HUES48 (cell line): ENCODE measurements at regions not wholly inside any gene's neighbourhood (a gene's known extent, or its start where the extent isn't known, plus 50 kb on each side); places are given as distances from the start of the nearest gene placed in this dataset.

Experiments
- H3K27ac ChIP-seq: one replicate; pipeline ENCODE4 v1.7.0; 2013; ENCODE audit warnings: low read depth, low read length, inconsistent platforms
- H3K27me3 ChIP-seq: 2 replicates; pipeline ENCODE4 v1.6.1; 2013; ENCODE audit warnings: mild to moderate bottlenecking, low read length; ENCODE audit not compliant: control insufficient read depth, insufficient read depth
- H3K36me3 ChIP-seq: 2 replicates; pipeline ENCODE4 v1.6.1; 2013; ENCODE audit warnings: low read length; ENCODE audit not compliant: control insufficient read depth, insufficient read depth
- H3K4me1 ChIP-seq: 2 replicates; pipeline ENCODE4 v1.6.1; 2013; ENCODE audit warnings: mild to moderate bottlenecking, low read length; ENCODE audit not compliant: control insufficient read depth, insufficient read depth
- H3K4me3 ChIP-seq: 2 replicates; pipeline ENCODE4 v1.5.1; 2013; ENCODE audit warnings: mild to moderate bottlenecking, low read depth, low read length
- H3K9ac ChIP-seq: 2 replicates; pipeline ENCODE4 v1.6.1; 2013; ENCODE audit warnings: mild to moderate bottlenecking, low read depth, low read length, moderate library complexity
- H3K9me3 ChIP-seq: 2 replicates; pipeline ENCODE4 v1.6.1; 2013; ENCODE audit warnings: low read length; ENCODE audit not compliant: control insufficient read depth, insufficient read depth

DNA sequence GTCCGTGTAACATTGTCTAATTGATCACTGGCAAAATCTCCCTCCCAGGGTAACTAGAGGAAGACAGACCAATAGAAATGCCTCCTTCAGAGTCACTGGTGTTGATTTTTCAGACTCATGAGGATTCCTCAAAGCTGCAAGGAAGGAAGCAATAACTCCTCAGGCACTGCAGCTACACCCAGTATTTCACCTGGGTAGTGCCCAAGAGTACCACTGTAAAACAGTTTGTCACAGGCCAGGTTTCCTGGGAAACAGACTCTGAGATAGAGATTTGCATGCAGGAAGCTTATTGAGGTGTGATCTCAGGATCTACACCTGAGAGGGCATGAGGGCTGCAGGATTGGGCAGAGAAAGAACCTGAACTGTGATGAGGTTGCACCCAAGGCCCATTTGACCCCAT lies 240.7 kb upstream of the ATP6AP2 start:
- Histone ChIP-seq H3K9me3 (peaks cover 24% of the 10 kb centered on the region), H3K4me1 (no peaks in the 10 kb centered on the region), H3K27ac (no peak overlapping the region), H3K27me3 (no peaks in the 10 kb centered on the region), H3K36me3 (no peaks in the 10 kb centered on the region), H3K4me3 (no peak overlapping the region), H3K9ac (no peak overlapping the region)

GRCh38 chrX:40333344-40333743 lies 235.6 kb upstream of the BCOR start:
- H3K4me1 ChIP-seq = no peaks in the 10 kb centered on the region
- H3K27me3 ChIP-seq = no peaks in the 10 kb centered on the region
- H3K36me3 ChIP-seq = no peaks in the 10 kb centered on the region
- H3K4me3 ChIP-seq = no peak overlapping the region
- no peak overlapping the region for H3K27ac ChIP-seq
- H3K9me3 ChIP-seq = peaks cover 9% of the 10 kb centered on the region
- no peak overlapping the region for H3K9ac ChIP-seq

GRCh38 chrX:40331762-40332161 lies 234.0 kb upstream of the BCOR start:
- no peak overlapping the region for H3K27ac ChIP-seq
- H3K9me3 ChIP-seq = peaks cover 14% of the 10 kb centered on the region
- no peak overlapping the region for H3K9ac ChIP-seq
- no peak overlapping the region for H3K4me3 ChIP-seq
- H3K4me1 ChIP-seq = no peaks in the 10 kb centered on the region
- no peaks in the 10 kb centered on the region for H3K27me3 ChIP-seq
- H3K36me3 ChIP-seq = no peaks in the 10 kb centered on the region

DNA sequence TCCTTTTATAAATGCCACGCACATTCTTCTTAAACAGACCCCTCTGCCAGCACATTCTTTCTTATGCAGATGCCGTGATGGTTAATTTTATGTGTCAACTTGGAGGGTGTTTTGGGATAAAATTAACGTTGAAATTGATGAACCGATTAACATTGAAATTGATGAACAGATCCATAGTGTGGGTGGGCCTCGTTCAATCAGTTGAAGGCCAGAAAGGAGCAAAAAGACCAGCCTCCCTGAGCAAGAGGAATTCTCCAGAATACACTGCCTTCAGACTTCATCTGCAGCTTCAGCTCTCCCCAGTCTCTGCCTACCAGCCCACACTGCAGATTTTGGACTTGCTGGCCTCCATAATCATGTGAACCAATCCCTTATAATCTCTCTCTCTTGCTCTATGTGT lies 233.6 kb upstream of the BCOR start:
- no peaks in the 10 kb centered on the region for H3K27me3 ChIP-seq
- H3K9ac ChIP-seq = no peak overlapping the region
- no peak overlapping the region for H3K27ac ChIP-seq
- H3K4me3 ChIP-seq = no peak overlapping the region
- no peaks in the 10 kb centered on the region for H3K36me3 ChIP-seq
- peaks cover 14% of the 10 kb centered on the region for H3K9me3 ChIP-seq
- H3K4me1 ChIP-seq = no peaks in the 10 kb centered on the region

DNA sequence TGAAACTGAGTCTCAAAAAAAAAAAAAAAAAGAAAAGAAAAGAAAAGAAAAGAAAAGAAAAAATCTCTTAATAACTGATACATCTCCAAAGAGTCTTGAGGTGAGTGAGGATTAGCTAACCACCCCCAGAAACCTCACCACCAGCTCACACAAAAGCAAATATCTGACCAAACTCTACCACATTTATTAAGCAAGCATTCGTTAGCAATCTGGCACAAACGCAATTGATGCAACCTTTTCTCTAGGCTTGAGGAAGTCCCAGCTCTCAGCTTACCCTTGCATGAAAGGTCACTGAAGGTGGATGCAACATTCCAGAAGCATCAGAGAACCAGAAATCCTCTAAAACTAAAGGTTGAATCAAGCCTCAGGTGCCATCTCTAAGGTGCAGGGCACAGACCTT lies 231.9 kb upstream of the BCOR start:
- Histone ChIP-seq H3K9ac (no peak overlapping the region), H3K4me1 (no peaks in the 10 kb centered on the region), H3K27ac (no peak overlapping the region), H3K4me3 (no peak overlapping the region), H3K9me3 (peaks cover 14% of the 10 kb centered on the region), H3K36me3 (no peaks in the 10 kb centered on the region), H3K27me3 (no peaks in the 10 kb centered on the region)

GRCh38 chrX:40327085-40327484 lies 229.3 kb upstream of the BCOR start:
- Histone ChIP-seq H3K9me3 (peaks cover 14% of the 10 kb centered on the region), H3K27ac (no peak overlapping the region), H3K4me1 (no peaks in the 10 kb centered on the region), H3K36me3 (no peaks in the 10 kb centered on the region), H3K27me3 (no peaks in the 10 kb centered on the region), H3K4me3 (no peak overlapping the region), H3K9ac (no peak overlapping the region)

- Histone ChIP-seq H3K9me3 (peaks cover 16% of the 10 kb centered on the region), H3K4me3 (no peak overlapping the region), H3K9ac (no peak overlapping the region), H3K36me3 (no peaks in the 10 kb centered on the region), H3K4me1 (no peaks in the 10 kb centered on the region), H3K27ac (no peak overlapping the region), H3K27me3 (no peaks in the 10 kb centered on the region)
These were observed 228.6 kb upstream of the BCOR start for GRCh38 chrX:40326186-40326965.

DNA sequence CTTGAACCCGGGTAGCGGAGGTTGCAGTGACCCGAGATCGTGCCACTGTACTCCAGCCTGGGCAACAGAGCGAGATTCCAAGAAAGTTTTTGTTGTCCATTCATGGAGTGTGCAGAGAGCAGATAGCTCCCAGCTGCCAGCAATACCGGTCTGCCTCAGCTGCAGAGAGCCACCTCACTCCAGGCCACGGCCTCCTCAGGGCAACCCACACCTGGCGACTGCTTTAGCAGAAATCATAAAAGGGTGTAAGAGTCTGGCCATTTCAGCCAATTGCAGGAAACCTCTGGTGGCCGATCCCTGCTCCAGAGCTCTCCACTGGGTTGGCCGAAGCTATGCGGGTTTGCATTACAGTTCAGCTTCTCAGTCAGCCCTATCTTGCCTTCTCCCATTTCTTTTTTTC lies 227.4 kb upstream of the BCOR start:
- no peak overlapping the region for H3K27ac ChIP-seq
- H3K9me3 ChIP-seq = peaks cover 24% of the 10 kb centered on the region; the same call in 1 of the 2 replicates
- H3K4me3 ChIP-seq = no peak overlapping the region
- H3K36me3 ChIP-seq = no peaks in the 10 kb centered on the region
- no peaks in the 10 kb centered on the region for H3K27me3 ChIP-seq
- H3K4me1 ChIP-seq = no peaks in the 10 kb centered on the region
- H3K9ac ChIP-seq = no peak overlapping the region

- Histone ChIP-seq H3K9me3 (peaks cover 28% of the 10 kb centered on the region; the same call in 1 of the 2 replicates), H3K4me1 (no peaks in the 10 kb centered on the region), H3K27ac (no peak overlapping the region), H3K4me3 (no peak overlapping the region), H3K36me3 (no peaks in the 10 kb centered on the region), H3K27me3 (no peaks in the 10 kb centered on the region), H3K9ac (no peak overlapping the region)
These were observed 226.2 kb upstream of the BCOR start for GRCh38 chrX:40323977-40324376.

- Histone ChIP-seq H3K27me3 (no peaks in the 10 kb centered on the region), H3K27ac (no peak overlapping the region), H3K9ac (no peak overlapping the region), H3K4me1 (no peaks in the 10 kb centered on the region), H3K4me3 (no peak overlapping the region), H3K36me3 (no peaks in the 10 kb centered on the region), H3K9me3 (peaks cover 24% of the 10 kb centered on the region; the same call in 1 of the 2 replicates)
These were observed 223.1 kb upstream of the BCOR start for GRCh38 chrX:40320819-40321218.

GRCh38 chrX:40318801-40319200 lies 221.0 kb upstream of the BCOR start:
- Histone ChIP-seq H3K9me3 (peaks cover 28% of the 10 kb centered on the region; the same call in 1 of the 2 replicates), H3K9ac (no peak overlapping the region), H3K27ac (no peak overlapping the region), H3K4me3 (no peak overlapping the region), H3K4me1 (no peaks in the 10 kb centered on the region), H3K36me3 (no peaks in the 10 kb centered on the region), H3K27me3 (no peaks in the 10 kb centered on the region)
